H1 (cell line): ENCODE measurements at regions not wholly inside any gene's neighbourhood (a gene's known extent, or its start where the extent isn't known, plus 50 kb on each side); places are given as distances from the start of the nearest gene placed in this dataset.

Experiments
- KDM1A ChIP-seq: fragments of 200-600, 300-600 bp; sonication (generic); IDR thresholded peaks from 2 replicates; pipeline ENCODE4 v1.7.1; 2016; ENCODE audit warnings: mild to moderate bottlenecking, low read length, borderline replicate concordance
- RAD21 ChIP-seq, 2 experiments: IDR thresholded peaks in 1 of 2; conservative IDR thresholded peaks in 1 of 2; 2 replicates each; pipeline ENCODE4 v1.6.1; 2011; ENCODE audit warnings: low read depth in 2 of 2, low read length in 2 of 2, improper control_type of control experiment in 1 of 2, inconsistent platforms in 1 of 2, mild to moderate bottlenecking in 1 of 2, moderate library complexity in 1 of 2

GRCh38 chr11:69578167-69578566 lies 62.8 kb upstream of the CCND1 start (continued):
- no peak for TF ChIP-seq KDM1A
- no peak for TF ChIP-seq RAD21 (IDR thresholded peaks at IDR 0.05 in 1 of 2, conservative IDR thresholded peaks at IDR 0.05 in 1 of 2; ENCODE audit: low read depth in 2 of 2, low read length in 2 of 2)
